Mucosa of descending colon (tissue), 3 donors: ENCODE measurements at regions not wholly inside any gene's neighbourhood (a gene's known extent, or its start where the extent isn't known, plus 50 kb on each side); places are given as distances from the start of the nearest gene placed in this dataset.

Source experiments
- ATAC-seq: fragments of 200-7000 bp; cut with Tn5 transposase; one replicate; pipeline ENCODE4 v1.9.1; 2020; ENCODE audit warnings: mild to moderate bottlenecking, moderate library complexity
- DNase-seq, 3 donors: peaks; one replicate each; pipeline ENCODE4 v3.0.0-alpha.2; 2020
- H3K36me3 ChIP-seq: fragments of 200-600 bp; one replicate; pipeline ENCODE4 v1.8.0; 2021; ENCODE audit warnings: low read depth, mild to moderate bottlenecking
- H3K4me1 ChIP-seq: fragments of 200-600 bp; one replicate; pipeline ENCODE4 v1.8.0; 2021; ENCODE audit warnings: low read depth, mild to moderate bottlenecking
- H3K4me3 ChIP-seq: fragments of 200-600 bp; one replicate; pipeline ENCODE4 v1.8.0; 2021; ENCODE audit warnings: mild to moderate bottlenecking
- H3K9me3 ChIP-seq: fragments of 200-600 bp; one replicate; pipeline ENCODE4 v1.8.0; 2021; ENCODE audit warnings: mild to moderate bottlenecking
- CTCF ChIP-seq: fragments of 200-600 bp; IDR thresholded peaks from one replicate; pipeline ENCODE4 v1.8.0; 2022; ENCODE audit warnings: antibody characterized with exemption, mild to moderate bottlenecking
- intact Hi-C, 2 donors: fragments of 100-400 bp; cut with DNase I in 1 of 2; cut with micrococcal nuclease in 1 of 2; formaldehyde crosslinking; loops; one replicate each; pipeline versions ENCODE4 v1.11.0 to v1.11.1; 2022; cut with DNase I, micrococcal nuclease
- donor health status: DM: no; HTN: no; CAD: no; lungs with moderate emphysema.
- donor health status: DM: no; HTN: no; CAD: no.
- donor health status: DM: no; HTN: yes; CAD: no.

GRCh38 chr16:51951668-51952298 is 595.2 kb downstream of the TOX3 start:
- ATAC-seq: no peak
- Histone ChIP-seq H3K9me3 (no peaks in the 10 kb centered on the region), H3K4me3 (no peak overlapping the region), H3K36me3 (no peaks in the 10 kb centered on the region), H3K4me1 (no peaks in the 10 kb centered on the region)
- intact Hi-C loops: no loop called here
- DNase-seq: no peak
- no peak for TF ChIP-seq CTCF

GRCh38 chr16:51950118-51950780 is 596.7 kb downstream of the TOX3 start:
- no peak for ATAC-seq
- H3K36me3 ChIP-seq: no peaks in the 10 kb centered on the region
- no peaks in the 10 kb centered on the region for H3K4me1 ChIP-seq
- intact Hi-C loops: no loop called here
- no peak for DNase-seq
- no peak for TF ChIP-seq CTCF
- H3K9me3 ChIP-seq: no peaks in the 10 kb centered on the region
- no peak overlapping the region for H3K4me3 ChIP-seq

GRCh38 chr16:51949282-51949681 is 597.7 kb downstream of the TOX3 start:
- no peaks in the 10 kb centered on the region for H3K36me3 ChIP-seq
- H3K4me3 ChIP-seq: no peak overlapping the region
- no peaks in the 10 kb centered on the region for H3K9me3 ChIP-seq
- ATAC-seq (no peak), DNase-seq (no peak)
- no peak for TF ChIP-seq CTCF
- intact Hi-C loops: no loop called here
- H3K4me1 ChIP-seq: no peaks in the 10 kb centered on the region

- ATAC-seq (no peak), DNase-seq (no peak)
- H3K36me3 ChIP-seq: no peaks in the 10 kb centered on the region
- intact Hi-C loops: no loop called here
- no peak for TF ChIP-seq CTCF
- H3K9me3 ChIP-seq: no peaks in the 10 kb centered on the region
- no peak overlapping the region for H3K4me3 ChIP-seq
- no peaks in the 10 kb centered on the region for H3K4me1 ChIP-seq
Observed at GRCh38 chr16:51941412-51941811, 605.5 kb downstream of the TOX3 start.

GRCh38 chr16:51940183-51940582 is 606.8 kb downstream of the TOX3 start:
- Histone ChIP-seq H3K36me3 (no peaks in the 10 kb centered on the region), H3K9me3 (no peaks in the 10 kb centered on the region), H3K4me1 (no peaks in the 10 kb centered on the region), H3K4me3 (no peak overlapping the region)
- intact Hi-C loops: no loop called here
- no peak for TF ChIP-seq CTCF
- no peak for DNase-seq
- no peak for ATAC-seq
